Hepatocyte (in vitro differentiated cells): ENCODE measurements at regions not wholly inside any gene's neighbourhood (a gene's known extent, or its start where the extent isn't known, plus 50 kb on each side); places are given as distances from the start of the nearest gene placed in this dataset.

Source experiments
- DNase-seq: peaks from one replicate; pipeline ENCODE4 v3.0.0-alpha.2; 2016; ENCODE audit warnings: low spot score
- H2AFZ ChIP-seq: fragments of 200-600 bp; sonication (generic); 2 replicates; pipeline ENCODE4 v1.6.0; 2016; ENCODE audit warnings: antibody characterized with exemption, mild to moderate bottlenecking
- H3K27ac ChIP-seq: fragments of 200-600 bp; sonication (generic); 2 replicates; pipeline ENCODE4 v1.5.1; 2016; ENCODE audit warnings: mild to moderate bottlenecking
- H3K27me3 ChIP-seq: fragments of 200-600 bp; sonication (generic); 2 replicates; pipeline ENCODE4 v1.6.1; 2016
- H3K36me3 ChIP-seq: fragments of 200-600 bp; sonication (generic); replicated peaks from 2 replicates; pipeline ENCODE4 v1.5.1; 2016; ENCODE audit warnings: low read depth; ENCODE audit not compliant: insufficient read depth
- H3K4me1 ChIP-seq: fragments of 200-600 bp; sonication (generic); 2 replicates; pipeline ENCODE4 v1.5.1; 2016; ENCODE audit warnings: mild to moderate bottlenecking, moderate library complexity; ENCODE audit not compliant: insufficient read depth
- H3K4me2 ChIP-seq: fragments of 200-600 bp; sonication (generic); 2 replicates; pipeline ENCODE4 v1.6.0; 2016
- H3K4me3 ChIP-seq: fragments of 200-600 bp; sonication (generic); 2 replicates; pipeline ENCODE4 v1.5.1; 2016; ENCODE audit warnings: mild to moderate bottlenecking
- H3K79me2 ChIP-seq: fragments of 200-600 bp; sonication (generic); 2 replicates; pipeline ENCODE4 v1.6.0; 2017; ENCODE audit warnings: mild to moderate bottlenecking
- H3K9me2 ChIP-seq: fragments of 200-600 bp; sonication (generic); replicated peaks from 2 replicates; pipeline ENCODE4 v1.6.0; 2017; ENCODE audit warnings: mild to moderate bottlenecking; ENCODE audit not compliant: insufficient read depth
- H3K9me3 ChIP-seq: fragments of 200-600 bp; sonication (generic); 2 replicates; pipeline ENCODE4 v1.5.1; 2016; ENCODE audit warnings: low read depth, mild to moderate bottlenecking
- H4K20me1 ChIP-seq: fragments of 200-600 bp; sonication (generic); 2 replicates; pipeline ENCODE4 v1.6.0; 2016; ENCODE audit warnings: mild to moderate bottlenecking; ENCODE audit not compliant: insufficient read depth, poor library complexity, severe bottlenecking
- EZH2 ChIP-seq: fragments of 200-600 bp; sonication (generic); IDR thresholded peaks from 2 replicates; pipeline ENCODE4 v1.6.1; 2016; ENCODE audit warnings: antibody characterized with exemption, mild to moderate bottlenecking, borderline replicate concordance
- EZH2phosphoT487 ChIP-seq: fragments of 200-600 bp; sonication (generic); IDR thresholded peaks from one replicate; pipeline ENCODE4 v1.6.1; 2018; ENCODE audit warnings: antibody characterized with exemption, mild to moderate bottlenecking, low read depth, moderate library complexity; ENCODE audit not compliant: unreplicated experiment, severe bottlenecking
- WGBS: methylation state at CpG from one replicate; pipeline ENCODE4 v1.1.6; 2016; ENCODE audit warnings: low lambda C conversion rate; ENCODE audit errors: missing lambda C conversion rate; 5-methylcytosine and 5-hydroxymethylcytosine counted together
- TF ChIP-seq, protein P1 (sequence below): fragments of 200-600 bp; sonication (generic); IDR thresholded peaks from 2 replicates; pipeline ENCODE4 v1.5.1; 2016; ENCODE audit warnings: antibody characterized with exemption, mild to moderate bottlenecking; ENCODE audit not compliant: poor library complexity

DNA sequence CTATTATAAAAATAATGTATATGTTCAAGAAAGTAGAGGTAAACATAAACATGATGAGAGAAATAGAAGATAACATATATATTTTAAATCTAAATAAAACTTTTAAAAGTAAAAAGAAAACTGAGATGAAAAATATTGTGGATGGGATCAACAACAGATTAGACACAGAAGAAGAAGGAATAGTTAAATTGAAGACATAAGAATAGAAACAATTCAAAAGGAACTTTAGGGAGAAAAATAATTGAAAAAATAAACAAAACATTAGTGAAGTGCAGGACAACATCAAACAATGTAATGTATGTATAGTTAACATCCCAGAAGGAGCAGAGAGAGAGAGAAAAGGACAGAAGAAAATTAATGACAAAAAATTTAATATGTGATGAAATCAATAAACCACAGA lies 228.1 kb upstream of the TNRC6C start:
- Histone ChIP-seq H3K4me3 (no peak overlapping the region), H3K9me3 (no peaks in the 10 kb centered on the region), H2AFZ (no peak overlapping the region), H3K9me2 (no peaks in the 10 kb centered on the region), H3K79me2 (no peaks in the 10 kb centered on the region), H4K20me1 (no peaks in the 10 kb centered on the region), H3K4me1 (peaks cover 26% of the 10 kb centered on the region), H3K4me2 (no peak overlapping the region), H3K27me3 (no peaks in the 10 kb centered on the region), H3K27ac (no peak overlapping the region), H3K36me3 (no peaks in the 10 kb centered on the region)
- no peak for DNase-seq
- TF ChIP-seq, protein P1, sequence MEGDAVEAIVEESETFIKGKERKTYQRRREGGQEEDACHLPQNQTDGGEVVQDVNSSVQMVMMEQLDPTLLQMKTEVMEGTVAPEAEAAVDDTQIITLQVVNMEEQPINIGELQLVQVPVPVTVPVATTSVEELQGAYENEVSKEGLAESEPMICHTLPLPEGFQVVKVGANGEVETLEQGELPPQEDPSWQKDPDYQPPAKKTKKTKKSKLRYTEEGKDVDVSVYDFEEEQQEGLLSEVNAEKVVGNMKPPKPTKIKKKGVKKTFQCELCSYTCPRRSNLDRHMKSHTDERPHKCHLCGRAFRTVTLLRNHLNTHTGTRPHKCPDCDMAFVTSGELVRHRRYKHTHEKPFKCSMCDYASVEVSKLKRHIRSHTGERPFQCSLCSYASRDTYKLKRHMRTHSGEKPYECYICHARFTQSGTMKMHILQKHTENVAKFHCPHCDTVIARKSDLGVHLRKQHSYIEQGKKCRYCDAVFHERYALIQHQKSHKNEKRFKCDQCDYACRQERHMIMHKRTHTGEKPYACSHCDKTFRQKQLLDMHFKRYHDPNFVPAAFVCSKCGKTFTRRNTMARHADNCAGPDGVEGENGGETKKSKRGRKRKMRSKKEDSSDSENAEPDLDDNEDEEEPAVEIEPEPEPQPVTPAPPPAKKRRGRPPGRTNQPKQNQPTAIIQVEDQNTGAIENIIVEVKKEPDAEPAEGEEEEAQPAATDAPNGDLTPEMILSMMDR, result no peak
- TF ChIP-seq EZH2, result no peak
- TF ChIP-seq EZH2phosphoT487, result no peak

DNA sequence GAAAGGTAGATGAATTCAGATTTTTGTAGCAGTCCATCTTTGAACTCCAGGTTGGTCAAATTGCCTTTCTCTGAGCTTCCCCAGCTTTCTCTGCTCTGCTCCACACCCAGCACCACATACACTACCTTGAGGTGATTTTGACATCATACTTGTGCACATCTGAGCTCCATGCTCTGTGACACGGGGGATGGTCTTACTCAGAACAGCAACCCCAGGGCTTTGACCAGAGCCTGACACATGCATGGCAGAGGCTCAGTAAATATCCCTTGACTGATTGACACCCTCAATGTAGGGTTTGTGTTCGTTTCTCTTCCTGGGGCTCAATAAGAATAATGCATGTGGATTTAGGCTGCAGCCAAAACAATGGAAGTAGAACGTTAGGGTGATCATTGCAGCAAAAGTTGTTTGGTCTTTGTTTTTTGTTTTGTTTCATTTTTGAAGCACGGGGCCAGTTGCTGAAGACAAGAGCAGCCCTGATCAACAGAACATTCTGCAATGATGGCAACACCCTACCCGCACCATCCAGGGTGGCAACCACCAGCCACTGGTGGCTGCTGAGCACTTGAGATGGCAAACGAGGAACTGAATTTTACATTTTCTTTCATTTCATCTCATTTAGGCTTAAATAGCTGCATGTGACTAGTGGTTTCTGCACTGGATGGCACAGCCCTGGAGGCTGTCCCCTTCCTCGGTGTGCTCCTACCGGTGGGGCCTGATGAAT lies 224.8 kb upstream of the TNRC6C start:
- H3K27ac ChIP-seq, result peak overlapping the region; percentile 94
- H3K27me3 ChIP-seq, result no peaks in the 10 kb centered on the region
- H3K4me2 ChIP-seq, result peak overlapping the region; percentile 65
- no peak for DNase-seq
- H3K9me3 ChIP-seq, result no peaks in the 10 kb centered on the region
- H3K9me2 ChIP-seq, result no peaks in the 10 kb centered on the region
- H3K4me1 ChIP-seq, result peaks cover 26% of the 10 kb centered on the region
- no peaks in the 10 kb centered on the region for H4K20me1 ChIP-seq
- 82% methylated on average over 8 of the region's 8 CpGs for WGBS
- no peak overlapping the region for H2AFZ ChIP-seq
- no peak overlapping the region for H3K4me3 ChIP-seq
- no peaks in the 10 kb centered on the region for H3K79me2 ChIP-seq
- H3K36me3 ChIP-seq, result no peaks in the 10 kb centered on the region
- no peak for TF ChIP-seq EZH2
- TF ChIP-seq EZH2phosphoT487, result no peak
- TF ChIP-seq, protein P1, result no peak

DNA sequence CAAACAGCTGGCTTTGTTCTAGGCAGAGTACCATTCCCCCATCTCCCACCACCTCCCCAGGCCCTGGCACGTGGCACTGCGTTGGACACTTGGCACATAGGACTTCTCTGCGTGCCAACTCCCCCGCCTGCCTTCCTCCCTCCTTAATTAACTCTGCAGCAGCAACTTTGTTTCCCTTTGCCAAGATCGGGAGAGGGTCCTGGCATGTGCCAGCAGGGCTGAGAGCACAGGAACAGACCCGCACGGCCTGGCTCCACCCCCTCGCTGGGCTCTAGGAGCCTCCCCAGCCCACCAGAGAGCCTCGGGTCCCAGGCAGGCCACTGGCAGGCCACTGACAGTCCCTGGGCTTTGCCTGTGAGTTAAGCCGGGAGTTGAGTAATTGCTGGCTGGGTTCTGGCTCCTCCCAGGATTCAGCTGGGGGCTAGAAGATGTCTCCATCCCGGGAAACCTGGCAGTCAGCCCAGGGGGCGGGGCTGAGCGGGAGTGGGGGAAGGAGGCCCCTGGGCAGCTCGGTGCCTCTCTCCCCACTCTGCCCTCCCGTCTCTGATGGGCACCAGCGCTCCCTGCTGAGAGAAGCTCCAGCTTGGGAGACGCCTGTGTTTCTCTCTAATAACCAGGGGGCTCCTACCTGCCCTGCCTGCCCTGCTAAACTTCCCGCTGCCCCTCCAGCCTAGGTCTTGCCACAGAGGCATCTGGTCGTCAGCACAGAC lies 224.0 kb upstream of the TNRC6C start:
- Histone ChIP-seq H3K36me3 (no peaks in the 10 kb centered on the region), H3K27ac (peak overlapping the region; percentile 94), H3K4me2 (peak overlapping the region; percentile 65), H3K4me3 (no peak overlapping the region), H3K9me3 (no peaks in the 10 kb centered on the region), H4K20me1 (no peaks in the 10 kb centered on the region), H3K9me2 (no peaks in the 10 kb centered on the region), H3K4me1 (peaks cover 26% of the 10 kb centered on the region), H3K79me2 (no peaks in the 10 kb centered on the region), H2AFZ (no peak overlapping the region), H3K27me3 (no peaks in the 10 kb centered on the region)
- 40% methylated on average over 16 of the region's 19 CpGs for WGBS
- DNase-seq, result peak; percentile 91
- no peak for TF ChIP-seq EZH2
- TF ChIP-seq, protein P1, result peak; percentile 28
- no peak for TF ChIP-seq EZH2phosphoT487
